T47D (cell line): ENCODE measurements at regions not wholly inside any gene's neighbourhood (a gene's known extent, or its start where the extent isn't known, plus 50 kb on each side); places are given as distances from the start of the nearest gene placed in this dataset.

Experiments used
- DNase-seq, 2 experiments: peaks; one replicate each; pipeline versions ENCODE4 v3.0.0 to v3.0.0-alpha.2; 2011 to 2012; ENCODE audit warnings: low read depth in 1 of 2, low spot score in 1 of 2
- JUND ChIP-seq: IDR thresholded peaks from 2 replicates; pipeline ENCODE4 v1.6.1; 2012; ENCODE audit warnings: low read depth
- in situ Hi-C: cut with HindIII; loops from 2 replicates; pipeline ENCODE4 v1.10.0; 2016; ENCODE audit warnings: low sequenced_read_pairs, low pct_unique_long_range_greater_than_20kb

DNA sequence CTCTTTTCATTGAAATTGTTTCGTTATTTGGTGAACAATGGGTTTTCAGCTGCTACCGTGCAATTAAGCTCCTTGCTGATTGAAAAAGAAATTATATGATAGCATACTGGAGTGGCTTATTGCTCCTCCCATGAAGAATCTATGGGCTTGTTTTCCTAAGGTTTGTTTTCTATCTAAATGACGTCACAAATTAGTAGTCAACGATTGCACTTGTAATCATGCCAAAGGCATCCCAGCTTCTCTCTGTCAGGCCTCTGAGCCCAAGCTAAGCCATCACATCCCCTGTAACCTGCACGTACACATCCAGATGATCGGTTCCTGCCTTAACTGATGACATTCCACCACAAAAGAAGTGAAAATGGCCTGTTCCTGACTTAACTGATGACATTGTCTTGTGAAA is 388.0 kb upstream of the LMCD1 start:
- TF ChIP-seq JUND = no peak
- DNase-seq = no peak
- in situ Hi-C loops = no loop called here

DNA sequence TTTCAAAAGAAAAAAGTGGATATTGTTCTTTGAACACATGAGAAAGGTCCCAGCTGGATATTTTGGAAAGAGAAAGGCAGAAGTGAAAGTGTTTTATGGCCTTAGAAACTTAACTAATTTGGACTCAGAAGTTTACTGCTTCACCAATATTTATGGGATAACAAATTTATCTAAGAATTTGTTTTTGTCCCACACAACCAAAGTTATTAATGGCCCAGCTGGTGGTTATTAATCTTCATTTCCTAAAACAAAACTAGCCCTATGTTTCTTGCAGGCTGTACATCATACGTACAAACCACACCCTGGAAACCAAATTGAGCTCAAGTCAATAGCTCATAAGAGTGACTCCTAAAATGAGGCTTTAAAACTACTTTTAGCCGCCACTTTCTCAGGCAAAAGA is 372.9 kb upstream of the LMCD1 start:
- DNase-seq = no peak
- no peak for TF ChIP-seq JUND
- in situ Hi-C loops = no loop called here

DNA sequence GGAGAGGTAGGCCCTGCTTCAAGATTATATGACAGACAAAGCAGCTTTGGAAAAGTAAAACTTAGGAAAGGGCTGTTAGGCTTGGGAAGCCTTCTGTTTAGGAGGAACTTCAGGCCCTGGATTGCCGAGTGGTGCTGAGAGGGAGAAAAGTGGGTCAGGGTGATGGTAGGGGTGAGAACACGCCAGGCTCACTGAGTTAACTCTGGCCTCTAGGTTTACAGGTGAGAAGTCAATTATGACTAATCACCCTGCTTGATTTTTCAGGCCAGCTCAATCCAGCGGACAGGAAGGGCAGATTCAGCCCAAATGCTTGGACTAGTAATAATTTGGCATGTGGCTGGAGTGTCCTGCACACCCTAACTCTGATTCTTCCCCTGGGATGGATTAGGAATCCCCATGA is 365.1 kb upstream of the LMCD1 start:
- TF ChIP-seq JUND = no peak
- in situ Hi-C loops = no loop called here
- DNase-seq = no peak

DNA sequence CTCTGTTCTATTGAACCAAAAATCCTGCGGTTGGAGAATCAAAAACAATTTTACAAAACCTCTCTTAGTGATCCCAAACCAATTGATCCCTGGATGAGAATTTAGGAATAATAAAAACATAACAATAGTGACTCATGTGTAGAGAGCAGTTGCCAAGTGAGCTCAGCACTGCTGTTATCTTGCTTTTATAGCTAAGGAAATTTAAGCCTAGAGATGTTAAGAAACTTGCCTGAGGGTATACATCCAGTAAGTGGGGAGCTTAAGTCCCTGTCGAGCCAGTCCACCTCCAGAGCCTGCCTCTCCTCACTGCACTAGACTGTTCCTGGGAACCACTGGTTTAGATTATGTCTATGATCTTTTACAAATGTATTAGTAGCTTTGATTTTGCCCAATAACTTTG is 358.4 kb upstream of the LMCD1 start:
- TF ChIP-seq JUND = no peak
- in situ Hi-C loops = no loop called here
- DNase-seq = no peak

DNA sequence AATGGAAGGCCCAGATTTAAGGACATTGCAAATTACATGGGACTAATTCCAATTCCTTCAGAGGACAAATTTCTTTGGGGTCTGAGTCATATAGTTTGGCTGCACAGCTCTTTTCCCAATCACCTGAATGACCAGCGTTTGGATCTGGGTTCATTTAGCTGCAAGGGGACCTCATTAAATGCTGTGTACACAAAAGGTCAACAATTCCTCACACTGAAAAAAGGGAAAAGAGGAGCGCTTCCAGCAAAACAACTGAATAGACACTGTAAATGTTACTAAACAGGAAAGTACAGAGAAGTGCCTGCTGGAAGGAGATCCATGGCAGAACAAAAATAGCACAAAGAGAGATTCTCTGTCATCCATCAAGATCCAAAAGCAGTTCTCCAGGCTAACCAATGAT is 356.0 kb upstream of the LMCD1 start:
- in situ Hi-C loops = no loop called here
- TF ChIP-seq JUND = no peak
- DNase-seq = no peak

DNA sequence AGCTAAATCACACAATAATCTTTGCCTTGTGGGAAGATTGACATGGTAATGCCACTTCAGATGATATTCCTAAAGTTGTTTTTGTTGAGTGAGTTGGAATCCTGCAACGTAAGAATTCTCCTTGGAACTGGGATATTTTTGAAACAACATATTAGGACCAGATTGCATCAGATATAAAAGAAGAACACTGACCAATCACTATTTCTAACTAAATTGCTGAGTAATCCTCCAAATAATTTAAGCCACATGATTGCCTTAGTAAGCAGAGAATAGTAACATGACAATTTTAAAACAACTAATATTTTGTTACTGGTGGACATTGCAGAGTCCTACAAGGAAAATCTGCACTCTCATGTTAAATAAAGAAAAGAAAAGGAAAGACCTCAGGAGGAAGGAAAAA is 353.9 kb upstream of the LMCD1 start:
- TF ChIP-seq JUND = no peak
- no peak for DNase-seq
- in situ Hi-C loops = no loop called here

DNA sequence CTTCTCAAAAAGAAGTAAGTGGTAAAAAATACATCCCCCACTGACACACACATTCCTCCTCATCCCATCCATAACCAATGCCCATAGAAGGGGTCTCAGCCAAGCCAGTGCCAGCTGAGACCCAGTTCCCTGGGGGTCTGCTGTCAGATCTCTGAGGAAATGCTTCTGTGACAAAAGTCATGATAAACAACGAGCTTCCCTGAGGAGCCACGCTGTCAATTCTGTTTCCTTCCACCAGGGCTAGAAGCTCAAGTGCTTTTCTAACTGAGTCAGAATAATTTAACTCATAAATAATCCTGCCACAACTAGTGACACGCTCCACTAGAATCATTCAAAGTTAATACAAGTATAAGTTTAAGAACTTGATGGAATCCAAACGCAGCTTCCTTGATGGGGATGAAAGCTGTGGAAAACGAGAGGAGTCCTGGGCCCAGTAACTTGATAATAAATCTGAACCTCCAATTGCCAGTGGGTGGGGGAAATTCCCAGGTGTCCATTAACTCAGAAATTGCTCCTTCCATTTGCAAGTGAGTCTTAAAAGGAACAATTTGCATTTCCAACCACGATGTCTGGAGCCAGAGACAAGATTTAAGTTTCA is 348.7 kb upstream of the LMCD1 start:
- TF ChIP-seq JUND = no peak
- no peak for DNase-seq
- in situ Hi-C loops = no loop called here

DNA sequence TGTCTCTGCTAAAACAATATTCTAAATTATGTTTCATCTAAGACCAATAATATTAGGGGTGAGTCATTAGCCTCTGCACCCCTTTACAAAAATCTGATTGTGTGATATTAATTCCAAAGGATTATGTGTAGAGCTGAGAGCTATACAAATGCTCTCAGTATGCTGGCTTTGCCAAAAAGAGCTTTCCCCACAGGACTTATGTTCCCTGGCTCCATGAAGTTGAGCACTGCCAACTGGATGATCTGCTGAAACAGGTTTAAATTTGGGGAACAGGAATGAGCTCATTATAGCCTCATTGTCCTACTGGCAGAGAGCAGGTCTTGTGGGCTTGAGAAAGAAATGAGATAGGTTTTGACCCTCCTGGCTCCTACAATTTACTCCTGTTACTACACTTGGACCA is 347.8 kb upstream of the LMCD1 start:
- in situ Hi-C loops = no loop called here
- TF ChIP-seq JUND = no peak
- no peak for DNase-seq

DNA sequence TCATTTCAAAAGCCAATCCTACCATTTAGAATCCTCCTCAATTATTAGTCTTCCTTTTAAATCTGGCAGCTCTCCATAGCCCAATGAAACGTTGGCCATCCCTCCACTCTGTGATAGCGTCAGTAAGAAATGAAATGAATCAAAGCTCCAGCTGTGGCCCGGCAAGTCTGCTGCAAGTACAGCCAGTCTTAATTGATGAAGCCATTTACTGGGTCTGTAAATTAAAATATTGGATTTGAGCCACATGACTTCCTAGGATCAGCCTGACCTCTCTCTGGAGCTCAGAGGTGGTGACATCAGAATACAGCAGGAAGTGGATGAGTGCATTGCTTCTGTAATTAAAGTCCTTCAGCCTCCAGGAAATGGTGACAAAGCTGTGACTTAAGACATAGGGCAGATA is 347.0 kb upstream of the LMCD1 start:
- no peak for DNase-seq
- in situ Hi-C loops = no loop called here

DNA sequence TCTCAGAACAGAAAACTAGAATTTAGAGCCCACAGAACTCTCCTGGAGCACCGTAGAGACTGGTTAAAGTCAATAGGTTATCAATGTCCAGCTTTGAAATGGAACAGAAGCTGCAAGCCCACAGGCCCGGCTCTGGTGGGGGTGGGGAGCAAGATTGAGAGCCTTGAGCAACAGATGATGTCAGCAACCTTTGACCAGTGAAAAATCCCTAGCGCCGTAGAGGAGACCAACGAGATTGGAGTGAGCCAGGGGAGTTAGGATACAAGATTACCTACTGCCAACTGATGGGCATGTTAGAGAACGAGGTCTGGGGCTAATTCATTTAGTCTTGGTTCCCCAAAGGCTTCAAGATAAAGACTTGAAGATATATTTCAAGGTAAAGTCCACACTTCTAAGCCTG is 345.5 kb upstream of the LMCD1 start:
- in situ Hi-C loops = no loop called here
- TF ChIP-seq JUND = no peak
- DNase-seq = no peak

More for the DNA sequence above, 347.0 kb upstream of the LMCD1 start:
- no peak for TF ChIP-seq JUND

DNA sequence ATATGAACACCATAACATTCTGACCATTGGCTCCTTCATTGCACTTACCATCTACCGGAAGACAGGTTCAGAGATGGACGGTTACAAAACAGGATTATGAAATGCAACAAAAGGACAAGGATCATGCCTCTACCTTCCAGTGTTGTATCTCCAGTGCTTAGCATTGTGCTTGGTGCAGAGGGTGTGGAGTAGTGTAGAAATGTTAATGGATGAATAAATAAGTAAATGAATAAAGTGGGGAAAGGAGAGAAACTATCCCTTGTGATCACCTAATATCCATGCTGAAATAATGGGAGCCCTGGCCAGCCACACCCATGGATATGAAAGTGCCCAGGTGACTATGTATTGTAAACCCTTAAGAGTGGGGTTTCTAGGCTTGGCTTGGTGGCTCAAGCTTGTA is 344.8 kb upstream of the LMCD1 start:
- no peak for DNase-seq
- in situ Hi-C loops = no loop called here

DNA sequence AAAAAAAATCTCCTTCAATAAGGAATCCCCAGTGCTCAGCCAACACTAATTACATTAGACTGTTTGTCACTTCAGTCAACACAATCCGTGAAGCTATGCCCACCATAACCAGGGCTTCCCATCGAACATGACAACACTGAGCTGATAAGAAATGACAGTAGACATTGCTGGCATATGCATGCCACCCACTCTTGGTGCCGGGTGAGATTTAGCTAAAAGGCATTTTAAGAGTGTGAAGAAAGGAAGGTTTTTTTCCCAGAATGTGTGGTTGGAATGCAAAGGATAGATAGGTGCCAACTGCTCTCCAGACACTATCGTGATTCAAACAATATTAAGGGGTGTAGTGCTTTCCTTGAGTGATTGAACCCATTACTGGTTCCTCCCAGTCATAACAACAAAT is 344.0 kb upstream of the LMCD1 start:
- TF ChIP-seq JUND = no peak
- DNase-seq = no peak
- in situ Hi-C loops = no loop called here

More for the DNA sequence above, 344.8 kb upstream of the LMCD1 start:
- no peak for TF ChIP-seq JUND

DNA sequence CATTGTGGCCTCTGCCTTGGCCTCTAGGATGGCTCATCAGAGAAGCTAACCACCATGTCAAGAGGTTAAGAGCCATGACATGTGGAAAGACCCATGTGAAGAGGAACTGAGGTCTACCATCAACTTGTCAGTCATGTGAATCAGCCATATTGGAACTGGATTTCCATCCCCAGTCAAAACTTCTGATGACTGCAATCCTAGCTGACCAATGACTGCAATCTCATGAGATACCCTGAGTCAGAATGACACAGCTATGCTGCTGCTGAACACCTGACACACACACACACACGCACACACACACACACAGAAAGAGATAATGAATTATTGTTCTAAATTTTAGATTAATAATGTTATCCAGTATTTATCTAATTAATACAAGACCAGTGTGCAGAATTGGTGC is 337.5 kb upstream of the LMCD1 start:
- TF ChIP-seq JUND = no peak
- DNase-seq = no peak
- in situ Hi-C loops = no loop called here

DNA sequence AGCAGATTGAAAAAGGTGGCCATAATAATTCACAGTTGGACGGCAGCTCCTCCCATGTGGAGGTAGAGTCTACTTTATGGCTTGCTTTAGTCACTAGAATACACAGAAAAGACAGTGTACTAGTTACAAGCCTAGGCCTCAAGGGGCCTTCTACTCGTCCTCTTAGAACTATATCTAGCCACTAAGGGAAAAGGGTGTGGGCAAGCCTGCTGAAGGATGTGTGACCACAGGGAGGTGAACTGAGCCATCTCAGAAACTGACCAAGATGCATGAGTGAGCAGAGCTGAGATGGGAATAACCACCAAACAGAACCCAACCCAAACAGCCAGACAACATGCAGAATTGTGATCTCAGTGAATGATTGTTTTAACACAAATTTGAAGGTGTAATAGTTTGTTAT is 335.6 kb upstream of the LMCD1 start:
- no peak for TF ChIP-seq JUND
- in situ Hi-C loops = no loop called here
- no peak for DNase-seq
